GM23338 (cell line): ENCODE measurements at regions not wholly inside any gene's neighbourhood (a gene's known extent, or its start where the extent isn't known, plus 50 kb on each side); places are given as distances from the start of the nearest gene placed in this dataset.

Experiments
- ATAC-seq: fragments of 200-7000 bp; cut with Tn5 transposase; 3 replicates; pipeline ENCODE4 v1.9.1; 2020
- DNase-seq: peaks from one replicate; pipeline ENCODE4 v3.0.0-alpha.2; 2015; ENCODE audit warnings: low spot score
- H2AFZ ChIP-seq: fragments of 200-600 bp; sonication (generic); 2 replicates; pipeline ENCODE4 v1.8.0; 2016; ENCODE audit warnings: antibody characterized with exemption, mild to moderate bottlenecking, moderate library complexity
- H3F3A ChIP-seq: fragments of 200-600 bp; sonication (generic); replicated peaks from 2 replicates; pipeline ENCODE4 v1.8.0; 2017; ENCODE audit warnings: antibody characterized with exemption, mixed run types, low read depth
- H3K27ac ChIP-seq: fragments of 200-600 bp; sonication (generic); 2 replicates; pipeline ENCODE4 v1.6.1; 2016; ENCODE audit warnings: low read depth
- H3K27me3 ChIP-seq: fragments of 200-600 bp; sonication (generic); 2 replicates; pipeline ENCODE4 v1.8.0; 2016; ENCODE audit warnings: mild to moderate bottlenecking, mixed run types, moderate library complexity; ENCODE audit not compliant: insufficient read depth
- H3K36me3 ChIP-seq: fragments of 200-600 bp; sonication (generic); 2 replicates; pipeline ENCODE4 v1.8.0; 2016; ENCODE audit warnings: mild to moderate bottlenecking; ENCODE audit not compliant: insufficient read depth
- H3K4me1 ChIP-seq: fragments of 200-600 bp; sonication (generic); 2 replicates; pipeline ENCODE4 v1.8.0; 2016; ENCODE audit warnings: mild to moderate bottlenecking, moderate library complexity; ENCODE audit not compliant: insufficient read depth
- H3K4me2 ChIP-seq: fragments of 200-600 bp; sonication (generic); 2 replicates; pipeline ENCODE4 v1.7.1; 2017; ENCODE audit warnings: mixed run types
- H3K4me3 ChIP-seq: fragments of 200-600 bp; sonication (generic); 2 replicates; pipeline ENCODE4 v1.6.1; 2016; ENCODE audit warnings: mixed run types
- H3K79me2 ChIP-seq: fragments of 200-600 bp; sonication (generic); replicated peaks from 2 replicates; pipeline ENCODE4 v1.8.0; 2017; ENCODE audit warnings: mild to moderate bottlenecking; ENCODE audit not compliant: insufficient read depth
- H3K9me2 ChIP-seq: fragments of 200-600 bp; sonication (generic); 2 replicates; pipeline ENCODE4 v1.8.0; 2017; ENCODE audit not compliant: insufficient read depth
- H4K20me1 ChIP-seq: fragments of 200-600 bp; sonication (generic); replicated peaks from 2 replicates; pipeline ENCODE4 v1.8.0; 2017; ENCODE audit warnings: mild to moderate bottlenecking; ENCODE audit not compliant: insufficient read depth
- H3K27ac Mint-ChIP-seq: 2 replicates; pipeline ENCODE4 v1.8.0; 2020; ENCODE audit warnings: inconsistent platforms, mild to moderate bottlenecking, moderate library complexity, mixed read lengths
- H3K27me3 Mint-ChIP-seq: 3 replicates; pipeline ENCODE4 v1.8.0; 2022; ENCODE audit warnings: low read depth, mild to moderate bottlenecking, moderate library complexity, mixed read lengths, inconsistent platforms; ENCODE audit not compliant: insufficient read depth, poor library complexity
- H3K36me3 Mint-ChIP-seq: 3 replicates; pipeline ENCODE4 v1.8.0; 2021; ENCODE audit warnings: low read depth, mild to moderate bottlenecking, inconsistent platforms, moderate library complexity, mixed read lengths
- H3K4me1 Mint-ChIP-seq: 3 replicates; pipeline ENCODE4 v1.8.0; 2020; ENCODE audit warnings: mild to moderate bottlenecking, inconsistent platforms, mixed read lengths
- H3K4me3 Mint-ChIP-seq: 3 replicates; pipeline ENCODE4 v1.8.0; 2021; ENCODE audit warnings: moderate library complexity, mild to moderate bottlenecking, inconsistent platforms, mixed read lengths
- H3K9me3 Mint-ChIP-seq: 3 replicates; pipeline ENCODE4 v1.8.0; 2020; ENCODE audit warnings: moderate library complexity, mild to moderate bottlenecking, inconsistent platforms, mixed read lengths
- CTCF ChIP-seq, 2 experiments: fragments of 200-600 bp in 1 of 2; sonication (generic) in 1 of 2; conservative IDR thresholded peaks; 2 replicates each; pipeline versions ENCODE4 v1.5.1 to v1.6.1; 2016 to 2017; ENCODE audit warnings: antibody characterized with exemption in 2 of 2, low read depth in 2 of 2, mild to moderate bottlenecking in 2 of 2, moderate library complexity in 1 of 2
- EZH2 ChIP-seq: fragments of 200-600 bp; sonication (generic); IDR thresholded peaks from one replicate; pipeline ENCODE4 v1.8.0; 2017; ENCODE audit warnings: antibody characterized with exemption, mild to moderate bottlenecking, low read depth; ENCODE audit not compliant: unreplicated experiment
- EZH2phosphoT487 ChIP-seq: fragments of 200-600 bp; sonication (generic); IDR thresholded peaks from one replicate; pipeline ENCODE4 v1.8.1; 2018; ENCODE audit warnings: antibody characterized with exemption; ENCODE audit not compliant: unreplicated experiment
- JUNB ChIP-seq: IDR thresholded peaks from one replicate; pipeline ENCODE4 v1.6.1; 2016; ENCODE audit warnings: antibody characterized with exemption; ENCODE audit not compliant: unreplicated experiment
- POLR2AphosphoS5 ChIP-seq: IDR thresholded peaks from 2 replicates; pipeline ENCODE4 v1.6.1; 2016; ENCODE audit warnings: antibody characterized with exemption, low read depth
- REST ChIP-seq: IDR thresholded peaks from one replicate; pipeline ENCODE4 v1.6.1; 2018; ENCODE audit warnings: antibody characterized with exemption; ENCODE audit not compliant: unreplicated experiment
- STAT1 ChIP-seq: IDR thresholded peaks from one replicate; pipeline ENCODE4 v1.6.1; 2016; ENCODE audit warnings: antibody characterized with exemption; ENCODE audit not compliant: unreplicated experiment
- ZNF331 ChIP-seq: fragments of 250-450 bp; sonication (Bioruptor Pico); IDR thresholded peaks from 2 replicates; pipeline ENCODE4 v1.5.0; 2020; ENCODE audit warnings: low read depth, mild to moderate bottlenecking, moderate library complexity

- H3K4me1 Mint-ChIP-seq, result 0 out of 3 replicates have a peak, but pooled peaks cover 3% of the 10 kb centered on the region
- peaks cover 2% of the 10 kb centered on the region for H3K27me3 Mint-ChIP-seq
Measured at GRCh38 chr5:135264451-135265440, 134.3 kb downstream of the MACROH2A1 start.

GRCh38 chr5:135263022-135263668 is 135.9 kb downstream of the MACROH2A1 start:
- Histone ChIP-seq H2AFZ (no peak overlapping the region), H3K4me3 (no peak overlapping the region), H3K9me2 (no peaks in the 10 kb centered on the region), H3K4me1 (no peaks in the 10 kb centered on the region), H3K36me3 (no peaks in the 10 kb centered on the region), H3K27ac (no peak overlapping the region), H3K27me3 (no peaks in the 10 kb centered on the region), H4K20me1 (no peaks in the 10 kb centered on the region), H3K79me2 (no peaks in the 10 kb centered on the region), H3K4me2 (no peak overlapping the region), H3F3A (no peaks in the 10 kb centered on the region)
- no peak for ATAC-seq
- DNase-seq, result no peak
- H3K36me3 Mint-ChIP-seq, result no peaks in the 10 kb centered on the region
- H3K27me3 Mint-ChIP-seq, result peaks cover 2% of the 10 kb centered on the region
- no peak overlapping the region for H3K27ac Mint-ChIP-seq
- H3K9me3 Mint-ChIP-seq, result no peaks in the 10 kb centered on the region
- TF ChIP-seq ZNF331 (CRISPR knock-in tag) (no peak), STAT1 (no peak), REST (no peak), JUNB (no peak), EZH2 (no peak), EZH2phosphoT487 (no peak)
- no peak overlapping the region for H3K4me3 Mint-ChIP-seq
- 0 out of 3 replicates have a peak, but pooled peaks cover 3% of the 10 kb centered on the region for H3K4me1 Mint-ChIP-seq

More at GRCh38 chr5:135264451-135265440, 134.3 kb downstream of the MACROH2A1 start:
- Mint-ChIP-seq H3K27ac (no peak overlapping the region), H3K4me3 (no peak overlapping the region), H3K9me3 (no peaks in the 10 kb centered on the region), H3K36me3 (no peaks in the 10 kb centered on the region)
- H3K9me2 ChIP-seq, result no peaks in the 10 kb centered on the region
- H3F3A ChIP-seq, result no peaks in the 10 kb centered on the region
- DNase-seq (no peak), ATAC-seq (no peak; the same call in 2 of the 3 replicates)
- H3K27me3 ChIP-seq, result no peaks in the 10 kb centered on the region
- H3K4me1 ChIP-seq, result no peaks in the 10 kb centered on the region
- H4K20me1 ChIP-seq, result no peaks in the 10 kb centered on the region
- no peak overlapping the region for H3K27ac ChIP-seq
- no peaks in the 10 kb centered on the region for H3K36me3 ChIP-seq
- no peak overlapping the region for H3K4me3 ChIP-seq
- H2AFZ ChIP-seq, result peak overlapping the region; percentile 28
- H3K4me2 ChIP-seq, result no peak overlapping the region
- TF ChIP-seq CTCF (conservative IDR thresholded peaks at IDR 0.05; ENCODE audit: low read depth in 2 of 2) (0 out of 4 replicates have a peak, but pooled peaks of 1 of the 2 experiments have one; percentile 13), POLR2AphosphoS5 (no peak)
- H3K79me2 ChIP-seq, result no peaks in the 10 kb centered on the region
